PC-9 (cell line): ENCODE measurements at regions not wholly inside any gene's neighbourhood (a gene's known extent, or its start where the extent isn't known, plus 50 kb on each side); places are given as distances from the start of the nearest gene placed in this dataset.

Experiments
- EZH2 ChIP-seq: fragments of 200-600 bp; sonication (generic); IDR thresholded peaks from 2 replicates; pipeline ENCODE4 v1.8.0; 2017; ENCODE audit warnings: antibody characterized with exemption, low read depth
- TF ChIP-seq, protein P1 (sequence below): fragments of 200-600 bp; sonication (generic); conservative IDR thresholded peaks from 2 replicates; pipeline ENCODE4 v1.6.1; 2017; ENCODE audit warnings: mixed run types, antibody characterized with exemption, mild to moderate bottlenecking, moderate library complexity

DNA sequence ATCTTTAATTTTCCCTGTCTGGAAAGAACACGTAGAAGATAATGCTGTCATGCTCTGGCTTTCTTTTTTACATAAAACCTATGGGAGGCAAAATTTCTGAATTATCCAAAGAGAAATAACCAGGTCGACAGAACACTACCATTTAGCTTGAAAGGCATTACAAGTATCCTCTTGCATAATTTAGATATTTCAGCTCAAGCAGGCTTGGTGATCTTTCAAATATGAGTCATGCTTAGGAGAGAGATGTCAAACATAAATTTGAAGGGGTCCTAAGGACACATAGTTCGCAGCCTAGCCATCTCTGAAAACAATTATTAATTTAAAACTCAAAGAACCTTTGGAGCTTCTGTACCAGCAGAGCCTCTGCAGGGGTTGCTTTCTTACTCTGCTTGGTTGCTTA lies 100.9 kb downstream of the FAS start:
- TF ChIP-seq, protein P1, sequence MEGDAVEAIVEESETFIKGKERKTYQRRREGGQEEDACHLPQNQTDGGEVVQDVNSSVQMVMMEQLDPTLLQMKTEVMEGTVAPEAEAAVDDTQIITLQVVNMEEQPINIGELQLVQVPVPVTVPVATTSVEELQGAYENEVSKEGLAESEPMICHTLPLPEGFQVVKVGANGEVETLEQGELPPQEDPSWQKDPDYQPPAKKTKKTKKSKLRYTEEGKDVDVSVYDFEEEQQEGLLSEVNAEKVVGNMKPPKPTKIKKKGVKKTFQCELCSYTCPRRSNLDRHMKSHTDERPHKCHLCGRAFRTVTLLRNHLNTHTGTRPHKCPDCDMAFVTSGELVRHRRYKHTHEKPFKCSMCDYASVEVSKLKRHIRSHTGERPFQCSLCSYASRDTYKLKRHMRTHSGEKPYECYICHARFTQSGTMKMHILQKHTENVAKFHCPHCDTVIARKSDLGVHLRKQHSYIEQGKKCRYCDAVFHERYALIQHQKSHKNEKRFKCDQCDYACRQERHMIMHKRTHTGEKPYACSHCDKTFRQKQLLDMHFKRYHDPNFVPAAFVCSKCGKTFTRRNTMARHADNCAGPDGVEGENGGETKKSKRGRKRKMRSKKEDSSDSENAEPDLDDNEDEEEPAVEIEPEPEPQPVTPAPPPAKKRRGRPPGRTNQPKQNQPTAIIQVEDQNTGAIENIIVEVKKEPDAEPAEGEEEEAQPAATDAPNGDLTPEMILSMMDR, result no peak
- no peak for TF ChIP-seq EZH2
